Mesendoderm (in vitro differentiated cells): ENCODE measurements at regions not wholly inside any gene's neighbourhood (a gene's known extent, or its start where the extent isn't known, plus 50 kb on each side); places are given as distances from the start of the nearest gene placed in this dataset.

ENCODE experiments used
- DNase-seq: peaks from one replicate; pipeline ENCODE4 v3.0.0; 2013
- H2AK5ac ChIP-seq: 2 replicates; pipeline ENCODE4 v1.6.1; 2013; ENCODE audit warnings: low read length, inconsistent platforms
- H2BK120ac ChIP-seq: 2 replicates; pipeline ENCODE4 v1.6.1; 2013; ENCODE audit warnings: low read depth, mild to moderate bottlenecking, low read length, moderate library complexity, mixed read lengths
- H2BK15ac ChIP-seq: replicated peaks from 2 replicates; pipeline ENCODE4 v1.6.1; 2013; ENCODE audit warnings: low read depth, mild to moderate bottlenecking, moderate library complexity
- H2BK5ac ChIP-seq: 2 replicates; pipeline ENCODE4 v1.6.1; 2013; ENCODE audit warnings: low read length, inconsistent platforms
- H3K18ac ChIP-seq: 2 replicates; pipeline ENCODE4 v1.6.1; 2013; ENCODE audit warnings: mild to moderate bottlenecking, low read length, mixed read lengths
- H3K23ac ChIP-seq: one replicate; pipeline ENCODE4 v1.6.1; 2013; ENCODE audit warnings: low read length
- H3K27ac ChIP-seq: 2 replicates; pipeline ENCODE4 v1.5.1; 2013; ENCODE audit warnings: low read depth, mild to moderate bottlenecking, inconsistent platforms, low read length, moderate library complexity
- H3K27me3 ChIP-seq: 2 replicates; pipeline ENCODE4 v1.6.1; 2013; ENCODE audit warnings: low read length, control low read depth, mild to moderate bottlenecking, inconsistent platforms; ENCODE audit not compliant: insufficient read depth, poor library complexity
- H3K36me3 ChIP-seq: 2 replicates; pipeline ENCODE4 v1.6.1; 2013; ENCODE audit warnings: low read length, inconsistent platforms; ENCODE audit not compliant: control insufficient read depth, insufficient read depth
- H3K4ac ChIP-seq: one replicate; pipeline ENCODE4 v1.6.1; 2013; ENCODE audit warnings: low read depth, mild to moderate bottlenecking, low read length, moderate library complexity
- H3K4me1 ChIP-seq: 2 replicates; pipeline ENCODE4 v1.6.1; 2013; ENCODE audit warnings: low read depth, low read length, inconsistent platforms; ENCODE audit not compliant: control insufficient read depth
- H3K4me2 ChIP-seq: 2 replicates; pipeline ENCODE4 v1.6.1; 2013; ENCODE audit warnings: low read length
- H3K4me3 ChIP-seq: 2 replicates; pipeline ENCODE4 v1.5.1; 2013; ENCODE audit warnings: mild to moderate bottlenecking, low read length
- H3K56ac ChIP-seq: one replicate; pipeline ENCODE4 v1.6.1; 2013; ENCODE audit warnings: low read length
- H3K79me1 ChIP-seq: 2 replicates; pipeline ENCODE4 v1.6.1; 2013; ENCODE audit warnings: low read length, inconsistent platforms
- H3K79me2 ChIP-seq: 2 replicates; pipeline ENCODE4 v1.6.1; 2013; ENCODE audit warnings: mild to moderate bottlenecking, low read length; ENCODE audit not compliant: control insufficient read depth, insufficient read depth
- H3K9ac ChIP-seq: 2 replicates; pipeline ENCODE4 v1.6.1; 2013; ENCODE audit warnings: low read length, inconsistent platforms
- H4K5ac ChIP-seq: one replicate; pipeline ENCODE4 v1.6.1; 2013; ENCODE audit warnings: low read length
- H4K8ac ChIP-seq: one replicate; pipeline ENCODE4 v1.6.1; 2013; ENCODE audit warnings: low read depth, mild to moderate bottlenecking, control low read depth, low read length, moderate library complexity
- WGBS: extraction: QIAGEN DNeasy Blood & Tissue Kit; methylation state at CpG from one replicate; pipeline ENCODE4 v1.1.7; 2013; ENCODE audit warnings: low lambda C conversion rate, missing lambda C conversion rate; ENCODE audit not compliant: insufficient coverage; ENCODE audit errors: extremely low coverage; 5-methylcytosine and 5-hydroxymethylcytosine counted together

DNA sequence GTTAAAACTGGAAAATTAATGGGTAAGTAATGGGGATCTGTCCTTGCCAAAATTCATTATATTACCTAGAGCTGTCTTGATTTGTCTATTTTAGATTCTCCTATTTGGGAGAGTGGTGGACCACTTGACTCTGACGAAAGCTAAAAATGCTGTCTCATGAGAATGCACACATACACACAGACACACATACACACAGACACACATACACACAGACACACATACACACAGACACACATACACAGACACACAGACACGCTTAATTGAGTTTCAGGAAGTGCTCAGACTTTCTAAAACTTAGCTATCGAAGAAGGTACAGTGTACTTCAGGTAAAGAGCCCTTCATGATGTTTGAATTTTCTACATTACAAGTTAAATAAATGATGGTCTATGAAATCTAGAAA is 279.5 kb downstream of the ANKRD50 start:
- Histone ChIP-seq H3K79me2 (no peaks in the 10 kb centered on the region), H3K23ac (no peak overlapping the region), H2BK120ac (no peak overlapping the region), H3K36me3 (no peaks in the 10 kb centered on the region), H3K56ac (no peak overlapping the region), H2BK15ac (no peak overlapping the region), H3K18ac (no peak overlapping the region), H2BK5ac (no peak overlapping the region), H3K27me3 (no peaks in the 10 kb centered on the region), H4K8ac (no peak overlapping the region), H3K4me2 (no peak overlapping the region), H4K5ac (no peak overlapping the region), H3K79me1 (no peaks in the 10 kb centered on the region), H2AK5ac (no peak overlapping the region), H3K9ac (no peak overlapping the region), H3K4me1 (no peaks in the 10 kb centered on the region), H3K4me3 (no peak overlapping the region), H3K27ac (no peak overlapping the region), H3K4ac (no peak overlapping the region)
- no peak for DNase-seq
- no CpG with 5 or more reads among the region's 3 CpGs for WGBS

DNA sequence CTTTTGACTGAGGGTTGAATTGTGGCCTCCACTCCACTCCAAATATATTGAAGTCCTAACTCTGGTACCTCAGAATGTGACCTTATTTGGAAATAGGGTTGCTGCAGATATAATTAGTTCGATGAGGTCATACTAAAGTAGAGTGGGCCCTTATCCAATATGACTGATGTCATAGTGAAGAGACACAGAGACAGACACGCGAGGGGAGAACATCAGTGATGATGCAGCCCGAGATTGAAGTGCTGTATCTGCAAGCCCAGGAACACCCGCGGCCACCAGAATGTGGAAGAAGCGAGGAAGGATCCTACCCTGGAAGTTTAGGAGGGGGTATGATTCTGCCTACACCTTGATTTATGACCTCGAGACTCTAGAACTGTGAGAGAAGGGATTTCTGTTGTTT is 279.0 kb downstream of the ANKRD50 start:
- Histone ChIP-seq H3K4me1 (no peaks in the 10 kb centered on the region), H3K56ac (no peak overlapping the region), H2BK15ac (no peak overlapping the region), H3K27ac (no peak overlapping the region), H4K8ac (no peak overlapping the region), H3K4me2 (no peak overlapping the region), H3K23ac (no peak overlapping the region), H3K18ac (no peak overlapping the region), H3K9ac (no peak overlapping the region), H3K27me3 (no peaks in the 10 kb centered on the region), H2BK5ac (no peak overlapping the region), H3K79me1 (no peaks in the 10 kb centered on the region), H3K36me3 (no peaks in the 10 kb centered on the region), H2AK5ac (no peak overlapping the region), H4K5ac (no peak overlapping the region), H2BK120ac (no peak overlapping the region), H3K79me2 (no peaks in the 10 kb centered on the region), H3K4ac (no peak overlapping the region), H3K4me3 (no peak overlapping the region)
- no CpG with 5 or more reads among the region's 8 CpGs for WGBS
- DNase-seq, result no peak

DNA sequence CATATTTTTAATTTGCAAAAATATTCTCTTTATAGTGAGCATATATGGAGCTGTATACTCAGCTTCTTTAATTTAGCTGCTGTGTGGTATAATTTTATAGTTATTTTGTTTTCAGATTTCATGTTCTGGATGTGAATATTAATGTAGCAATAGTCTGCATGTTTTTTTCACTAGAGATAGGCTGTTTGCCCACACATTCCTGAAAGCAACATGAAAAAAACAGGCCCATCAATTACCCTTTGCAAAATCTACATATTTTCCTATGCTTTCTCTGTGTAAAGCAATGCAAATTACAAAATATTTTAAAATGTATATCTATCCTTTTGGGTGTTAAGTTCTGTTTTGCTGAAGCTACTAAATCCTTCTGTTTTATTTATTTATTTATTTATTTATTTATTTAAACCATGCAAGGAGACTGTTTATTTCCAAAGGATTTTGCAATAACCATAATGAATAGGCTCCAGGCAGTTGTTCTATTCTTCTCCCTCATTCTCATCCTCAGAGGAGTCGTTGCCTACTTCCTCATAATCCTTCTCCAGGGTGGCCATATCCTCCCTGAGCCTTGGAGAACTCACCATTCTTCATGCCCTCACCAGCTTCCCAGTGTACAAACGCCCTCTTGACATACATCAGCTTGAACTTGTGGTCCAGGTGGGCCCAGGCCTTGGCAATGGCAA is 277.1 kb downstream of the ANKRD50 start:
- no CpG with 5 or more reads among the region's 2 CpGs for WGBS
- Histone ChIP-seq H4K5ac (no peak overlapping the region), H3K4me2 (no peak overlapping the region), H3K79me2 (no peaks in the 10 kb centered on the region), H2BK15ac (no peak overlapping the region), H3K27ac (no peak overlapping the region), H3K4me3 (no peak overlapping the region), H3K27me3 (no peaks in the 10 kb centered on the region), H3K4me1 (no peaks in the 10 kb centered on the region), H2AK5ac (no peak overlapping the region), H4K8ac (no peak overlapping the region), H3K23ac (no peak overlapping the region), H3K79me1 (no peaks in the 10 kb centered on the region), H2BK5ac (no peak overlapping the region), H3K18ac (no peak overlapping the region), H3K36me3 (no peaks in the 10 kb centered on the region), H3K56ac (no peak overlapping the region), H3K9ac (no peak overlapping the region), H2BK120ac (no peak overlapping the region), H3K4ac (no peak overlapping the region)
- no peak for DNase-seq

DNA sequence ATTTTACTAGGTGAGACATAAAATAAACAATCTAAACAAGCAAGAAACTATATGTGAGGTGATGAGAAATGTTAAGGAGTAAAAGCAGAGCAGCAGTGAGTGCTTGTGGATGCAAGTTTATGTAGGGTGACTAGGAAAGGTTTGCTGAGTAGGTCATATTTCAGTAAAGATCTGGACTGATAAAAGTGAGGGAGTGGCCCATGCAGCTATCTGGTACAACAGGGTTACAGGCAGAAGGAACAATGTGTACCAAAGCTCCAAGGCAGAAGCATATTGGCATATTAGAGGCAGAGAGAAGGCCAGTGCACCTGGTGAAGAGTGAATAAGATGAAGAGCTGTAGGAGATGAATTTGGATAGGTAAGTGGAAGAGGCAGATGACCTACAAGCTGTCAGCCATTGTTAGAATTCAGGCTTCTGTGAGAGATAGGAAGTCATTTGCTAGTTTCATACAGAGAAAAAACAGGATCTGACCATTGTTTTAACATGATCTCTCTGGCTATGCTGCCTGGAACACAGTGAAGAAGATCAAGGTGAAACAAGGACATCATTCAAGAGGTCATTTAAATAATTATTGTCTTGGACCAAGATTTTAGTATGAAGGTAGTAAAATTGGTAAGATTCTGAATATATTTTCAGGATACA is 274.6 kb downstream of the ANKRD50 start:
- H3K79me1 ChIP-seq, result no peaks in the 10 kb centered on the region
- no peak overlapping the region for H2BK5ac ChIP-seq
- no peaks in the 10 kb centered on the region for H3K27me3 ChIP-seq
- H3K18ac ChIP-seq, result no peak overlapping the region
- no peak for DNase-seq
- H2BK120ac ChIP-seq, result no peak overlapping the region
- no peak overlapping the region for H3K4ac ChIP-seq
- H3K79me2 ChIP-seq, result no peaks in the 10 kb centered on the region
- H3K4me2 ChIP-seq, result no peak overlapping the region
- no peak overlapping the region for H2BK15ac ChIP-seq
- H2AK5ac ChIP-seq, result no peak overlapping the region
- H3K4me1 ChIP-seq, result no peaks in the 10 kb centered on the region
- H3K36me3 ChIP-seq, result no peaks in the 10 kb centered on the region
- no peak overlapping the region for H3K4me3 ChIP-seq
- H3K27ac ChIP-seq, result no peak overlapping the region
- no peak overlapping the region for H3K9ac ChIP-seq
- no peak overlapping the region for H4K5ac ChIP-seq
- H3K23ac ChIP-seq, result no peak overlapping the region
- no peak overlapping the region for H4K8ac ChIP-seq
- H3K56ac ChIP-seq, result no peak overlapping the region

DNA sequence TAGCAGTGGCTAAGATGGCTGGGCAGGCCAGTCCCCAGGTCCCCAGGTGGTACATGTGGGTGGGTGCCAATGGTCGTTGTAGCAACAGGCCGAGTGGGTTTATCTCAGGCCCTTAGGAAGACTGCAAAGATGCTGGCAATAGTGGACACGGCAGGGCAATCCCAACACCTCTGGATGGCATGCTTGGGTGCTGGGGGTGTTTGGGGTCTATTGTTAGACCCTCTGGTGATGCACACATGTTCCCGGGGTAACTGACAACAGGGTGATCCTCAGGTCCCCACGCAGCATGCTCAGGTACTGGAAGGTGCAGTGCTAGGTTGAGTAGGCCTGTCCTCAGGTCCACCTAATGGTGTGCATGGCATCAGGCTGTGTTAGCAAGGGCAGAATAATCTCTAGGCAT is 267.5 kb downstream of the ANKRD50 start:
- no peak overlapping the region for H2AK5ac ChIP-seq
- H4K8ac ChIP-seq, result no peak overlapping the region
- H2BK15ac ChIP-seq, result no peak overlapping the region
- no peak overlapping the region for H3K23ac ChIP-seq
- DNase-seq, result no peak
- H3K4me2 ChIP-seq, result no peak overlapping the region
- H3K36me3 ChIP-seq, result no peaks in the 10 kb centered on the region
- H3K79me2 ChIP-seq, result no peaks in the 10 kb centered on the region
- no peak overlapping the region for H3K4me3 ChIP-seq
- no peak overlapping the region for H3K27ac ChIP-seq
- no peaks in the 10 kb centered on the region for H3K79me1 ChIP-seq
- H3K56ac ChIP-seq, result no peak overlapping the region
- H4K5ac ChIP-seq, result no peak overlapping the region
- WGBS, result no CpG with 5 or more reads among the region's 5 CpGs
- no peaks in the 10 kb centered on the region for H3K27me3 ChIP-seq
- H3K4me1 ChIP-seq, result no peaks in the 10 kb centered on the region
- H3K4ac ChIP-seq, result no peak overlapping the region
- no peak overlapping the region for H3K18ac ChIP-seq
- no peak overlapping the region for H2BK120ac ChIP-seq
- H2BK5ac ChIP-seq, result no peak overlapping the region
- H3K9ac ChIP-seq, result no peak overlapping the region

DNA sequence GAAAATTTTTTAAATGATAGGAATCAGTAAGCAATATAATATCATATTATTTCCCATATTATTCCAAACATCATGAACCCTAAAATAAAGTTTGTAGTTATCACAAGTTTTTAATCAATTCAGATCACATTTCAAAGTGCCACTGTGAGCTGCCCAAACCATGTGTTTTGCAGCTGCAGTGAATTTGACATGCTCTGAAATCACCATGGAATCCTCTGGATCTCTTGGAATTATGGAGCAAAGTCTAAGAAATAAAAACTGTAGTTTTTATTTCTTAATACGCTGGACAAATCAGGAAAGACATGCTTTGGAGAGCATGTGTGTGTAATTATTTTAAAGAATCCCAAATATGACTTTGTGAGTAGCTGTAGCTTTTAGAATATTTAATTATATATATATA is 262.7 kb downstream of the ANKRD50 start:
- Histone ChIP-seq H3K4me1 (no peaks in the 10 kb centered on the region), H4K5ac (no peak overlapping the region), H3K9ac (no peak overlapping the region), H2BK5ac (no peak overlapping the region), H3K56ac (no peak overlapping the region), H2AK5ac (no peak overlapping the region), H3K79me1 (no peaks in the 10 kb centered on the region), H2BK120ac (no peak overlapping the region), H3K4me3 (no peak overlapping the region), H3K23ac (no peak overlapping the region), H2BK15ac (no peak overlapping the region), H3K4me2 (no peak overlapping the region), H3K27me3 (no peaks in the 10 kb centered on the region), H4K8ac (no peak overlapping the region), H3K79me2 (no peaks in the 10 kb centered on the region), H3K36me3 (no peaks in the 10 kb centered on the region), H3K4ac (no peak overlapping the region), H3K27ac (no peak overlapping the region), H3K18ac (no peak overlapping the region)
- DNase-seq, result no peak
- WGBS, result no CpG with 5 or more reads among the region's 1 CpG
